D721Med (cell line): ENCODE measurements at regions not wholly inside any gene's neighbourhood (a gene's known extent, or its start where the extent isn't known, plus 50 kb on each side); places are given as distances from the start of the nearest gene placed in this dataset.

ENCODE experiments used
- DNase-seq: peaks from one replicate; pipeline ENCODE4 v3.0.0; 2011; ENCODE audit warnings: low spot score; ENCODE audit not compliant: insufficient read length
- FAIRE-seq: peaks from 2 replicates; lab custom pipeline; 2011; peaks lifted over from hg19 to GRCh38; lab: Jason Lieb, UNC
- CTCF ChIP-seq: IDR thresholded peaks from 2 replicates; pipeline ENCODE4 v1.5.1; 2012; ENCODE audit warnings: mild to moderate bottlenecking, control low read depth; ENCODE audit not compliant: insufficient read depth; ENCODE audit errors: missing control alignments

DNA sequence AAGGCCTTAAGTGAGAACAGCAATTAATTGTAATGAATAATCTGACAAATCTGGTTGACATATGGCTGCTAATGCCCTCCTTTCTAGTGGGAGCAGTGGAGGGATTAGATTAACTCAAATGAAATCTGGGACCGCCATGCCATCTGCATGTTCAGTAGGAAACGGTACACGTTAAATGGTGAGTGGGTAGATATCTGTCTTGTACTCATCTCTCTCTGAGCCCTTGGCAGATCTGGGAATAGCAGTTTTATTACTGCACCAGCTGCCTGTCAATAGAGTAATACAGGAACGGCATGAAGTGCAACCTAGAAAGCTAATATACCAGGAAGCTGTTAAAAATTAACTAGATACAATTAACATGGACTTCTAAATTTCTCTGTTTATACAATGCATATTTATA, 258.8 kb downstream of the GPD2 start:
- peak; percentile 19 for DNase-seq
- no peak for TF ChIP-seq CTCF
- FAIRE-seq, result peak; percentile 92

GRCh38 chr2:156695595-156695994, 259.4 kb downstream of the GPD2 start:
- FAIRE-seq (no peak), DNase-seq (no peak)
- no peak for TF ChIP-seq CTCF

- DNase-seq, result no peak
- no peak for TF ChIP-seq CTCF
- FAIRE-seq, result no peak
These were observed 261.7 kb downstream of the GPD2 start for GRCh38 chr2:156697906-156698305.

GRCh38 chr2:156700681-156701080, 264.5 kb downstream of the GPD2 start:
- TF ChIP-seq CTCF, result no peak
- FAIRE-seq (no peak), DNase-seq (no peak)

DNA sequence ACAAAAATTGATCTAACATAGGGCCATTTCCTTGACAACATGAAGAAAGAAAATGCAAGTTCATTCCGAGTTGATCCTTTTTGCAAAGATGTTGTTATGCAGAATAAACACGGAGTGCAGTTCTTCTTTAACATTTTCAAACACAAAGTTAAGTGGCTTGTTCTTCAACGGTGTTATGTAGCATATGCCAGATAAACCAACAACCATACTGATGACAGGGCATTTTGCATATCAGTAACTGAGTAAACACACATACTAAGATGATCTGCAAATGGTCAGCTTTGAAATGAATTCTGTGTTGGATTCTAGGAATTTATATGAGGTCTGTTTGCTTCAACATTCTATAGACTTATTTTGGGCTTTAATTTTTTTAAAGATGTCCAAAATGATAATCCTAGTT, 266.4 kb downstream of the GPD2 start:
- DNase-seq (no peak), FAIRE-seq (no peak)
- no peak for TF ChIP-seq CTCF

GRCh38 chr2:156703642-156704041, 267.5 kb downstream of the GPD2 start:
- TF ChIP-seq CTCF, result no peak
- FAIRE-seq (no peak), DNase-seq (no peak)

DNA sequence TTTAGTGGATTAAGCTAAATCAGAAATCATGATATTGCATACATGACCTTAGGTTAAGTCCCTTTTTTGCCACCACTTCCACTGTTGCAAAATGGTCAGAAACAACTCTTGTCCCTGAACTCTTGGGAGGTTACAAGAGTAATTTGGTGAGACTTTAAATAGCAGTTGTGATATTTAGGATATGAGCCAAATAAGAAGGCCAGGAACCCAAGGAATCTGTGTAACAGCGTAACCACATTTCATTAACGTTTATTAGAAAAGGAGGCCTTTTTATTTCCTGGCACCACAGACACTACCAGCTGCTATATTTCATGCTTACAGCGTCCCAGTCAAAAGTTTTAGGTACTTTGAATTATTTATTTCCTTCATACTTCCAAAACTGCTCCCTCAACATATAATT, 268.0 kb downstream of the GPD2 start:
- DNase-seq, result no peak
- no peak for FAIRE-seq
- TF ChIP-seq CTCF, result no peak
